ENCODE measurements at regions not wholly inside any gene's neighbourhood (a gene's known extent, or its start where the extent isn't known, plus 50 kb on each side); places are given as distances from the start of the nearest gene placed in this dataset.
A peak's percentile ranks its signal among the peaks of the same experiment; 100 is the strongest.

- ATAC-seq (ENCODE audit: insufficient read depth, low FRiP score), result no peak
These were observed 222.3 kb upstream of the CDH19 start for GRCh38 chr18:66826211-66826610.

GRCh38 chr18:66825347-66825746 is 221.5 kb upstream of the CDH19 start:
- H3K9me3 ChIP-seq (ENCODE audit: control insufficient read depth in 4 of 4, insufficient read depth in 3 of 4, low read length in 3 of 4), result peaks cover 0 to 2% (median 0%) of the 10 kb centered on the region in 4 donors
- H3K27me3 ChIP-seq (ENCODE audit: control insufficient read depth in 3 of 3, insufficient read depth in 3 of 3, low read length in 2 of 3), result no peaks in the 10 kb centered on the region
- DNase-seq (peak in 2 of 3 donors; percentile 46 to 62), ATAC-seq (ENCODE audit: insufficient read depth, low FRiP score) (no peak)
- 88 to 89% methylated on average over 3 of the region's 3 CpGs for WGBS, 2 donors
- no peak overlapping the region for H3K9ac ChIP-seq (ENCODE audit: insufficient read depth in 1 of 2, low read length in 2 of 2)
- no peaks in the 10 kb centered on the region for H3K36me3 ChIP-seq (ENCODE audit: control insufficient read depth in 4 of 4, insufficient read depth in 4 of 4, low read length in 4 of 4)
- TF ChIP-seq CTCF (IDR thresholded peaks at IDR 0.05; ENCODE audit: control extremely low read depth, extremely low read depth), result no peak
- peaks cover 0 to 7% (median 0%) of the 10 kb centered on the region in 5 donors for H3K4me1 ChIP-seq (ENCODE audit: control insufficient read depth in 5 of 5, insufficient read depth in 5 of 5, low read length in 5 of 5)
- H3K4me3 ChIP-seq, result no peak overlapping the region
- H3K27ac ChIP-seq (ENCODE audit: low read depth in 1 of 2, low read length in 1 of 2), result no peak overlapping the region

More at GRCh38 chr18:66826211-66826610, 222.3 kb upstream of the CDH19 start:
- H3K4me1 ChIP-seq (ENCODE audit: control insufficient read depth in 5 of 5, insufficient read depth in 5 of 5, low read length in 5 of 5), result peaks cover 0 to 7% (median 0%) of the 10 kb centered on the region in 5 donors
- no peak overlapping the region for H3K27ac ChIP-seq (ENCODE audit: low read depth in 1 of 2, low read length in 1 of 2)
- no peaks in the 10 kb centered on the region for H3K36me3 ChIP-seq (ENCODE audit: control insufficient read depth in 4 of 4, insufficient read depth in 4 of 4, low read length in 4 of 4)
- no peak overlapping the region for H3K4me3 ChIP-seq
- 55 to 61% methylated on average over 1 of the region's 1 CpG for WGBS, 2 donors
- peaks cover 0 to 2% (median 0%) of the 10 kb centered on the region in 4 donors for H3K9me3 ChIP-seq (ENCODE audit: control insufficient read depth in 4 of 4, insufficient read depth in 3 of 4, low read length in 3 of 4)
- TF ChIP-seq CTCF (IDR thresholded peaks at IDR 0.05; ENCODE audit: control extremely low read depth, extremely low read depth), result no peak
- no peaks in the 10 kb centered on the region for H3K27me3 ChIP-seq (ENCODE audit: control insufficient read depth in 3 of 3, insufficient read depth in 3 of 3, low read length in 2 of 3)
- peak in 2 of 3 donors; percentile 26 to 32 for DNase-seq
- H3K9ac ChIP-seq (ENCODE audit: insufficient read depth in 1 of 2, low read length in 2 of 2), result no peak overlapping the region

GRCh38 chr18:66819235-66819634 is 215.3 kb upstream of the CDH19 start:
- Histone ChIP-seq H3K4me1 (ENCODE audit: control insufficient read depth in 5 of 5, insufficient read depth in 5 of 5, low read length in 5 of 5) (no peaks in the 10 kb centered on the region), H3K9me3 (ENCODE audit: control insufficient read depth in 4 of 4, insufficient read depth in 3 of 4, low read length in 3 of 4) (no peaks in the 10 kb centered on the region), H3K4me3 (no peak overlapping the region), H3K9ac (ENCODE audit: insufficient read depth in 1 of 2, low read length in 2 of 2) (no peak overlapping the region), H3K27ac (ENCODE audit: low read depth in 1 of 2, low read length in 1 of 2) (no peak overlapping the region), H3K36me3 (ENCODE audit: control insufficient read depth in 4 of 4, insufficient read depth in 4 of 4, low read length in 4 of 4) (no peaks in the 10 kb centered on the region), H3K27me3 (ENCODE audit: control insufficient read depth in 3 of 3, insufficient read depth in 3 of 3, low read length in 2 of 3) (no peaks in the 10 kb centered on the region)
- DNase-seq, result no peak
- no peak for ATAC-seq (ENCODE audit: insufficient read depth, low FRiP score)
- WGBS, 2 donors, result 84 to 90% methylated on average over 1 of the region's 1 CpG
- no peak for TF ChIP-seq CTCF (IDR thresholded peaks at IDR 0.05; ENCODE audit: control extremely low read depth, extremely low read depth)

GRCh38 chr18:66813138-66813537 is 209.2 kb upstream of the CDH19 start:
- TF ChIP-seq CTCF (IDR thresholded peaks at IDR 0.05; ENCODE audit: control extremely low read depth, extremely low read depth), result no peak
- no peak overlapping the region for H3K27ac ChIP-seq (ENCODE audit: low read depth in 1 of 2, low read length in 1 of 2)
- no peak overlapping the region for H3K4me3 ChIP-seq
- DNase-seq (no peak), ATAC-seq (ENCODE audit: insufficient read depth, low FRiP score) (no peak)
- H3K4me1 ChIP-seq (ENCODE audit: control insufficient read depth in 5 of 5, insufficient read depth in 5 of 5, low read length in 5 of 5), result no peaks in the 10 kb centered on the region
- H3K27me3 ChIP-seq (ENCODE audit: control insufficient read depth in 3 of 3, insufficient read depth in 3 of 3, low read length in 2 of 3), result no peaks in the 10 kb centered on the region
- no peaks in the 10 kb centered on the region for H3K9me3 ChIP-seq (ENCODE audit: control insufficient read depth in 4 of 4, insufficient read depth in 3 of 4, low read length in 3 of 4)
- H3K36me3 ChIP-seq (ENCODE audit: control insufficient read depth in 4 of 4, insufficient read depth in 4 of 4, low read length in 4 of 4), result no peaks in the 10 kb centered on the region
- no peak overlapping the region for H3K9ac ChIP-seq (ENCODE audit: insufficient read depth in 1 of 2, low read length in 2 of 2)
